ENCODE measurements at regions not wholly inside any gene's neighbourhood (a gene's known extent, or its start where the extent isn't known, plus 50 kb on each side); places are given as distances from the start of the nearest gene placed in this dataset.

- TF ChIP-seq ATF6 (CRISPR knock-in tag; IDR thresholded peaks at IDR 0.05) = no peak
- no peak for TF ChIP-seq JAZF1 (CRISPR knock-in tag; IDR thresholded peaks at IDR 0.05)
- no peak for TF ChIP-seq PREB (CRISPR knock-in tag; IDR thresholded peaks at IDR 0.05; ENCODE audit: borderline replicate concordance)
- no peak for TF ChIP-seq MXD4 (CRISPR knock-in tag; IDR thresholded peaks at IDR 0.05; ENCODE audit: borderline replicate concordance)
These were observed 263.2 kb downstream of the KCNJ3 start (continued) for GRCh38 chr2:154961676-154962075.

DNA sequence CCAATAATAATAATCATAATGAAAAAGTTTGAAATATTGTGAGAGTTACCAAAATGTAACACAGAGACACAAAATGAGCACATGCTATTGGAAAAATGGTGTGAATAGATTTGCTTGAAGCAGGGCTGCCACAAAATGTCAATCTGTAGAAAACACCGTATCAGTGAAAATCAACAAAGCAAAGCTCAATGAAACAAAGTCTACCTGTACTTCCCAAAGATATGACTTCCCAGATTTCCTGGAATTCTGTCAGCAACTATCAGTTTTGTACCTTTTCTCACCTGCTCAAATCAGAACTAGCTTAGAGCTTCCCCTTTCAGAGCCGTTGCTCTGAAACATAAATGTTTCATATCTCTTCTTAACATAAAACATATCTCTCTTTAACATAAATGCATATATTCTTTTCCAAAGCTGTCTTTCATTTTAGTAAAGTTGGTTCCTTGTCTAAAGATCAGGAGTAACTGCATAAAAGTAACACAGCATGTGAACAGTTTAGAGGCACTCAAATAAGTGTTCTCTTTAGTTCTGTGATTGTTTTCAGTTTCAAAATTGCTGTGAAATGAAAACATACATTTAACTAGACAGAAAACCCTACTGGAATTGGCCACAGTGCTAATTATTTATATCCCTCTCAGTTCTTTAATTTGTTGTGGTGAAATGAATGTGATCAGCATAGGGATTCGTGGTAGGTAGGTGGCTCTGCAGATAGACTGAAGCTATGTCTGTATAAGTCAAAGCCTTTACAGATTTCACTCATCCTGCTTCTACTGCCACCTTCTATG is 262.5 kb downstream of the KCNJ3 start:
- ATAC-seq = no peak; the same call in 1 of the 2 replicates
- no peak for DNase-seq (ENCODE audit: low spot score)
- Mint-ChIP-seq H3K27me3 (ENCODE audit: low read depth) (peaks cover 9% of the 10 kb centered on the region), H3K9me3 (no peaks in the 10 kb centered on the region), H3K4me1 (no peaks in the 10 kb centered on the region), H3K27ac (no peak overlapping the region), H3K36me3 (no peaks in the 10 kb centered on the region), H3K4me3 (no peak overlapping the region)
- TF ChIP-seq NFATC4 (CRISPR knock-in tag; IDR thresholded peaks at IDR 0.05) (no peak), ELF4 (CRISPR knock-in tag; IDR thresholded peaks at IDR 0.05; ENCODE audit: low read depth) (no peak), IRF2 (CRISPR knock-in tag; IDR thresholded peaks at IDR 0.05; ENCODE audit: borderline replicate concordance, low read depth) (no peak), GRHL2 (CRISPR knock-in tag; IDR thresholded peaks at IDR 0.05; ENCODE audit: insufficient replicate concordance, severe bottlenecking) (no peak), CREM (CRISPR knock-in tag; IDR thresholded peaks at IDR 0.05) (no peak), FOXP4 (CRISPR knock-in tag; IDR thresholded peaks at IDR 0.05) (no peak), RELA (CRISPR knock-in tag; IDR thresholded peaks at IDR 0.05; ENCODE audit: borderline replicate concordance) (no peak), MYBL2 (CRISPR knock-in tag; IDR thresholded peaks at IDR 0.05) (no peak), CBFB (CRISPR knock-in tag; IDR thresholded peaks at IDR 0.05; ENCODE audit: low read depth) (no peak), ATF6 (CRISPR knock-in tag; IDR thresholded peaks at IDR 0.05) (no peak), ZNF423 (CRISPR knock-in tag; IDR thresholded peaks at IDR 0.05) (no peak), CREB1 (CRISPR knock-in tag; IDR thresholded peaks at IDR 0.05) (no peak), JAZF1 (CRISPR knock-in tag; IDR thresholded peaks at IDR 0.05) (no peak), ZNF512 (CRISPR knock-in tag; IDR thresholded peaks at IDR 0.05; ENCODE audit: borderline replicate concordance) (no peak)
- TF ChIP-seq, protein P1, sequence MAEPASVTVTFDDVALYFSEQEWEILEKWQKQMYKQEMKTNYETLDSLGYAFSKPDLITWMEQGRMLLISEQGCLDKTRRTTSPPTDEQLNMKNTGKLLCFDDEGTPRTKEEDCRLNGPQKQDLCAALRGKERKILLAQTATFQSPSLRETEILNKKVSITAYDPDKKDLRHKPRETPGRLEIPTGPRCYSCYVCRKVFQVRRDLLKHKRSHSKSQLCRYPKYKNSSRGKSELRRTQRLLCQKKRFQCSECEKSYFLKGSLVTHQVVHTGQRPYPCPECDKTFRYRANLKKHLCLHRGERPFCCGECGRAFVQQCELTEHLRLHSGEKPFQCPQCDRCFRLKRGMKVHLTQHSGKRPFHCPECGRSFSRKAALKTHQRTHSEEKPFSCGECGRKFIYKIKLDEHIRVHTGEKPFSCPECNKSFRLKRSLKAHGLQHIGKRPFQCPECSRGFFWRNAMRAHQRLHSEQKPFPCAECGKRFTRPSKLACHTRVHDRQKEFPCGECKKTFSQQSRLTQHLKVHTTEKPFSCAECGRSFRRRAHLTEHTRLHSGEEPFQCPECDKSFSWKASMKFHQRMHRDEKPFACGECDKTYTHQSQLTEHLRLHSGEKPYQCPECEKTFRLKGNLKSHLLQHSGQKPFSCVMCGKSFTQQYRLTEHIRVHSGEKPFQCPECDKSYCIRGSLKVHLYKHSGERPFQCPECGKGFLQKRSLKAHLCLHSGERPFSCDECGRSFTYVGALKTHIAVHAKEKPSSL (CRISPR knock-in tag; conservative IDR thresholded peaks at IDR 0.05) = no peak
- TF ChIP-seq, protein P2, sequence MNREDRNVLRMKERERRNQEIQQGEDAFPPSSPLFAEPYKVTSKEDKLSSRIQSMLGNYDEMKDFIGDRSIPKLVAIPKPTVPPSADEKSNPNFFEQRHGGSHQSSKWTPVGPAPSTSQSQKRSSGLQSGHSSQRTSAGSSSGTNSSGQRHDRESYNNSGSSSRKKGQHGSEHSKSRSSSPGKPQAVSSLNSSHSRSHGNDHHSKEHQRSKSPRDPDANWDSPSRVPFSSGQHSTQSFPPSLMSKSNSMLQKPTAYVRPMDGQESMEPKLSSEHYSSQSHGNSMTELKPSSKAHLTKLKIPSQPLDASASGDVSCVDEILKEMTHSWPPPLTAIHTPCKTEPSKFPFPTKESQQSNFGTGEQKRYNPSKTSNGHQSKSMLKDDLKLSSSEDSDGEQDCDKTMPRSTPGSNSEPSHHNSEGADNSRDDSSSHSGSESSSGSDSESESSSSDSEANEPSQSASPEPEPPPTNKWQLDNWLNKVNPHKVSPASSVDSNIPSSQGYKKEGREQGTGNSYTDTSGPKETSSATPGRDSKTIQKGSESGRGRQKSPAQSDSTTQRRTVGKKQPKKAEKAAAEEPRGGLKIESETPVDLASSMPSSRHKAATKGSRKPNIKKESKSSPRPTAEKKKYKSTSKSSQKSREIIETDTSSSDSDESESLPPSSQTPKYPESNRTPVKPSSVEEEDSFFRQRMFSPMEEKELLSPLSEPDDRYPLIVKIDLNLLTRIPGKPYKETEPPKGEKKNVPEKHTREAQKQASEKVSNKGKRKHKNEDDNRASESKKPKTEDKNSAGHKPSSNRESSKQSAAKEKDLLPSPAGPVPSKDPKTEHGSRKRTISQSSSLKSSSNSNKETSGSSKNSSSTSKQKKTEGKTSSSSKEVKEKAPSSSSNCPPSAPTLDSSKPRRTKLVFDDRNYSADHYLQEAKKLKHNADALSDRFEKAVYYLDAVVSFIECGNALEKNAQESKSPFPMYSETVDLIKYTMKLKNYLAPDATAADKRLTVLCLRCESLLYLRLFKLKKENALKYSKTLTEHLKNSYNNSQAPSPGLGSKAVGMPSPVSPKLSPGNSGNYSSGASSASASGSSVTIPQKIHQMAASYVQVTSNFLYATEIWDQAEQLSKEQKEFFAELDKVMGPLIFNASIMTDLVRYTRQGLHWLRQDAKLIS (CRISPR knock-in tag; IDR thresholded peaks at IDR 0.05; ENCODE audit: borderline replicate concordance) = no peak
- CTCF ChIA-PET = no interaction called here
- POLR2A ChIA-PET = no interaction called here
